Keratinocyte (primary cell): ENCODE measurements at regions not wholly inside any gene's neighbourhood (a gene's known extent, or its start where the extent isn't known, plus 50 kb on each side); places are given as distances from the start of the nearest gene placed in this dataset.

Experiments
- DNase-seq: peaks from one replicate; pipeline ENCODE4 v3.0.0-alpha.2; 2011; ENCODE audit warnings: low read depth, missing footprints, low spot score
- FAIRE-seq: peaks from 2 replicates; lab custom pipeline; 2011; peaks lifted over from hg19 to GRCh38; lab: Jason Lieb, UNC
- H2AFZ ChIP-seq: 2 replicates; pipeline ENCODE4 v1.6.0; 2012; ENCODE audit warnings: low read length, control low read depth, inconsistent platforms; ENCODE audit not compliant: control insufficient read depth
- H3K27ac ChIP-seq: 2 replicates; pipeline ENCODE4 v1.5.1; 2011; ENCODE audit warnings: low read length; ENCODE audit not compliant: control insufficient read depth, insufficient read depth
- H3K27me3 ChIP-seq: 3 replicates; pipeline ENCODE4 v1.6.0; 2011; ENCODE audit warnings: low read length; ENCODE audit not compliant: control insufficient read depth, insufficient read depth; ENCODE audit errors: extremely low read depth
- H3K36me3 ChIP-seq, 2 experiments: 2 replicates in 1 of 2; 3 replicates in 1 of 2; pipeline ENCODE4 v1.5.1; 2011; ENCODE audit warnings: low read length in 2 of 2, mild to moderate bottlenecking in 1 of 2; ENCODE audit not compliant: control insufficient read depth in 2 of 2, insufficient read depth in 2 of 2; ENCODE audit errors: extremely low read depth in 1 of 2
- H3K4me1 ChIP-seq: 3 replicates; pipeline ENCODE4 v1.5.1; 2011; ENCODE audit warnings: low read length; ENCODE audit not compliant: control insufficient read depth, insufficient read depth; ENCODE audit errors: extremely low read depth
- H3K4me2 ChIP-seq: 3 replicates; pipeline ENCODE4 v1.6.0; 2011; ENCODE audit warnings: low read depth, low read length; ENCODE audit not compliant: control insufficient read depth, insufficient read depth; ENCODE audit errors: extremely low read depth
- H3K4me3 ChIP-seq, 3 experiments: fragments of 200-600 bp in 1 of 3; sonication (generic) in 1 of 3; 2 replicates in 2 of 3; 3 replicates in 1 of 3; pipeline ENCODE4 v1.5.1; 2011 to 2016; ENCODE audit warnings: low read length in 3 of 3, mild to moderate bottlenecking in 3 of 3, control low read depth in 2 of 3, inconsistent platforms in 1 of 3, low read depth in 1 of 3, mixed read lengths in 1 of 3, mixed run types in 1 of 3, moderate library complexity in 1 of 3; ENCODE audit not compliant: control insufficient read depth in 2 of 3, insufficient read depth in 2 of 3; ENCODE audit errors: extremely low read depth in 1 of 3
- H3K79me2 ChIP-seq: 2 replicates; pipeline ENCODE4 v1.6.0; 2012; ENCODE audit warnings: low read length; ENCODE audit not compliant: control insufficient read depth, insufficient read depth
- H3K9ac ChIP-seq: 3 replicates; pipeline ENCODE4 v1.6.0; 2011; ENCODE audit warnings: low read length; ENCODE audit not compliant: control insufficient read depth, insufficient read depth; ENCODE audit errors: extremely low read depth
- H3K9me1 ChIP-seq: 3 replicates; pipeline ENCODE4 v1.6.0; 2011; ENCODE audit warnings: low read length; ENCODE audit not compliant: control insufficient read depth, insufficient read depth; ENCODE audit errors: extremely low read depth
- H3K9me3 ChIP-seq: 2 replicates; pipeline ENCODE4 v1.5.1; 2012; ENCODE audit warnings: low read depth, low read length; ENCODE audit not compliant: control insufficient read depth
- H4K20me1 ChIP-seq: 3 replicates; pipeline ENCODE4 v1.6.0; 2011; ENCODE audit warnings: low read length; ENCODE audit not compliant: control insufficient read depth, insufficient read depth; ENCODE audit errors: extremely low read depth
- CTCF ChIP-seq, 3 experiments: IDR thresholded peaks in 1 of 3; conservative IDR thresholded peaks in 1 of 3; optimal IDR thresholded peaks in 1 of 3; 2 replicates in 2 of 3; 3 replicates in 1 of 3; pipeline versions ENCODE3 to v1.5.1; 2011; ENCODE audit warnings: low read length in 3 of 3, mild to moderate bottlenecking in 3 of 3, moderate library complexity in 2 of 3, control low read depth in 1 of 3, inconsistent platforms in 1 of 3; ENCODE audit not compliant: insufficient read depth in 2 of 3; ENCODE audit errors: extremely low read depth in 1 of 3
- EZH2 ChIP-seq: IDR thresholded peaks from one replicate; pipeline ENCODE4 v1.6.1; 2012; ENCODE audit warnings: inconsistent platforms, mild to moderate bottlenecking, low read length, moderate library complexity
- dilution Hi-C: fragments of 300-500 bp; cut with MboI; formaldehyde crosslinking; loops from one replicate; pipeline ENCODE4 v1.7.0; 2020; ENCODE audit warnings: low sequenced_read_pairs; ENCODE audit not compliant: extremely low pct_ligation_motif_present

- TF ChIP-seq CTCF (optimal IDR thresholded peaks at IDR 0.05 in 1 of 3, IDR thresholded peaks at IDR 0.05 in 1 of 3, conservative IDR thresholded peaks at IDR 0.05 in 1 of 3; ENCODE audit: extremely low read depth in 1 of 3, insufficient read depth in 2 of 3, low read length in 3 of 3) (no peak), EZH2 (no peak)
- FAIRE-seq (no peak), DNase-seq (no peak)
- Histone ChIP-seq H3K9me1 (no peaks in the 10 kb centered on the region), H3K4me1 (no peaks in the 10 kb centered on the region), H3K36me3 (no peaks in the 10 kb centered on the region), H3K27me3 (no peaks in the 10 kb centered on the region), H3K79me2 (no peaks in the 10 kb centered on the region), H3K4me3 (no peak overlapping the region), H4K20me1 (no peaks in the 10 kb centered on the region), H3K4me2 (no peak overlapping the region), H3K27ac (no peak overlapping the region), H3K9me3 (no peaks in the 10 kb centered on the region), H2AFZ (no peak overlapping the region), H3K9ac (no peak overlapping the region)
- dilution Hi-C loops, result no loop called here
These were observed 1233.3 kb upstream of the PABPC4L start for GRCh38 chr4:135434936-135435335.

GRCh38 chr4:135429528-135429927 is 1227.9 kb upstream of the PABPC4L start:
- Histone ChIP-seq H2AFZ (no peak overlapping the region), H3K79me2 (no peaks in the 10 kb centered on the region), H3K9me1 (no peaks in the 10 kb centered on the region), H3K9me3 (no peaks in the 10 kb centered on the region), H3K9ac (no peak overlapping the region), H3K4me3 (no peak overlapping the region), H3K4me2 (no peak overlapping the region), H4K20me1 (no peaks in the 10 kb centered on the region), H3K4me1 (no peaks in the 10 kb centered on the region), H3K27me3 (no peaks in the 10 kb centered on the region), H3K27ac (no peak overlapping the region), H3K36me3 (no peaks in the 10 kb centered on the region)
- DNase-seq, result no peak
- FAIRE-seq, result no peak
- dilution Hi-C loops, result no loop called here
- TF ChIP-seq CTCF (optimal IDR thresholded peaks at IDR 0.05 in 1 of 3, IDR thresholded peaks at IDR 0.05 in 1 of 3, conservative IDR thresholded peaks at IDR 0.05 in 1 of 3; ENCODE audit: extremely low read depth in 1 of 3, insufficient read depth in 2 of 3, low read length in 3 of 3) (no peak), EZH2 (no peak)
